ENCODE measurements at regions not wholly inside any gene's neighbourhood (a gene's known extent, or its start where the extent isn't known, plus 50 kb on each side); places are given as distances from the start of the nearest gene placed in this dataset.
A peak's percentile ranks its signal among the peaks of the same experiment; 100 is the strongest.
"Not testable (repeated sequence)": the region's sequence is repeated elsewhere in the genome, so short reads cannot be mapped to it uniquely, and the experiment has no call there.

GRCh38 chr1:99496067-99496466 is 149.8 kb upstream of the PALMD start:
- no peak for DNase-seq (ENCODE audit: low read depth in 2 of 3, low spot score in 2 of 3)

DNA sequence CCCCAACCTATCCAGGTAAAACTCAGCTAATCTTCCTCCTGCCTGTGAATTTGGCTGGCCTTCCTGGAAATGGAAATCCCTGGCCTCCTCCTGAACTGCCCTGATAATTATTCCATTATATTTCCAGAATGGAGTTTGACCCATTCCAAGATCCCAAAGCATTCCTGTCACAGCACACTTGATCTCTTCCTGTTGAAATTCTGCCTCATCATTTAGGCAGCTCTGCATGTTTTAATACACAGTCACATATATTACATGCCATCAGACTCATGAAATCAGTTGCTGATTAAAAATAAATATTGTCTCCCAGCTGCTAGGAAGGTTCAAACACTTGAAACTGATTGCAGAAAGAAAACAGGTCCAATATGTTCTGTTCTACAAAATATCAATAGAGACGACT is 148.2 kb upstream of the PALMD start:
- DNase-seq (ENCODE audit: low read depth in 2 of 3, low spot score in 2 of 3): no peak

- no peak for DNase-seq (ENCODE audit: low read depth in 2 of 3, low spot score in 2 of 3)
These were observed 145.4 kb upstream of the PALMD start for GRCh38 chr1:99500541-99500940.

DNA sequence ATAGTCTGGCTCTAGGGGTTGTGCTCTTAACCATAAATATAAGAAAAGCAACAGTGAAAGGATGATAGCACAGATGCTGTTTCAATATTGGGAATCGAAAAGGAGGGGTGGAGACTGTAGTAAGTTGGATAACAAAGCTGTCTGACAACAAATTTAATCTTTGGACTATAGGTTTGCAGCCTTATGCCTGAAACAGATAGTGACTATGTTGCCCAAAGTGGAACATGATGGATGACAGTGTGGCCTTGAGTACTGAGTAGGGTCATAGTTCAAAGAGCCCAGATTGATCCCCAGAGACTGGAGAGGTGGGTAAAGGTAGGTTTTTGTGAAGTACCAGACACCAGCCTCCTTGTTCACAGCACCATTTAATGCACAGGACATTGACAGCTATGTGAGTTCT is 144.0 kb upstream of the PALMD start:
- DNase-seq (ENCODE audit: low read depth in 2 of 3, low spot score in 2 of 3): no peak

DNA sequence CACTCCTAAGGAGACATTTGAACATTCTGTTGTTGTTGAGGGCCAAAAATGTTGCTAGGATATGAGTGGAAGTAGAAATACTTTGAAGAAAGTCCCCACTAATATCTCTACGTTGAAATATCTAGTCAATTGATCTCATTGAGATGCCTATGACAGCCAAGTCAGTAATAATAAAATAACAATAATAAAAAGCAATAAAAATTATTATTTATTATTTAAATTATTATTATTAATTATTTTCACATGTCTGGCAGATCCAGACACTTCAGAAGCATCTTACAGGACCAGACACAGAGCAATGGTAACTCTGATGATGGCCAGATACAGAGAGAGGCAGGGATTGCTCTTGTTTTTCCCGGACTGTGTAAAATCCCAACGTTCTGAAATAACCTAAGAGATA is 143.5 kb upstream of the PALMD start:
- no peak for DNase-seq (ENCODE audit: low read depth in 2 of 3, low spot score in 2 of 3)

GRCh38 chr1:99503276-99503747 is 142.6 kb upstream of the PALMD start:
- DNase-seq (ENCODE audit: low read depth in 2 of 3, low spot score in 2 of 3): no peak

- no peak for DNase-seq (ENCODE audit: low read depth in 2 of 3, low spot score in 2 of 3)
These were observed 141.6 kb upstream of the PALMD start for GRCh38 chr1:99504287-99504686.

- no peak for DNase-seq (ENCODE audit: low read depth in 2 of 3, low spot score in 2 of 3)
These were observed 139.3 kb upstream of the PALMD start for GRCh38 chr1:99506631-99507030.

- not testable (repeated sequence) for DNase-seq (ENCODE audit: low read depth in 2 of 3, low spot score in 2 of 3)
These were observed 138.5 kb upstream of the PALMD start for GRCh38 chr1:99507446-99507845.

DNA sequence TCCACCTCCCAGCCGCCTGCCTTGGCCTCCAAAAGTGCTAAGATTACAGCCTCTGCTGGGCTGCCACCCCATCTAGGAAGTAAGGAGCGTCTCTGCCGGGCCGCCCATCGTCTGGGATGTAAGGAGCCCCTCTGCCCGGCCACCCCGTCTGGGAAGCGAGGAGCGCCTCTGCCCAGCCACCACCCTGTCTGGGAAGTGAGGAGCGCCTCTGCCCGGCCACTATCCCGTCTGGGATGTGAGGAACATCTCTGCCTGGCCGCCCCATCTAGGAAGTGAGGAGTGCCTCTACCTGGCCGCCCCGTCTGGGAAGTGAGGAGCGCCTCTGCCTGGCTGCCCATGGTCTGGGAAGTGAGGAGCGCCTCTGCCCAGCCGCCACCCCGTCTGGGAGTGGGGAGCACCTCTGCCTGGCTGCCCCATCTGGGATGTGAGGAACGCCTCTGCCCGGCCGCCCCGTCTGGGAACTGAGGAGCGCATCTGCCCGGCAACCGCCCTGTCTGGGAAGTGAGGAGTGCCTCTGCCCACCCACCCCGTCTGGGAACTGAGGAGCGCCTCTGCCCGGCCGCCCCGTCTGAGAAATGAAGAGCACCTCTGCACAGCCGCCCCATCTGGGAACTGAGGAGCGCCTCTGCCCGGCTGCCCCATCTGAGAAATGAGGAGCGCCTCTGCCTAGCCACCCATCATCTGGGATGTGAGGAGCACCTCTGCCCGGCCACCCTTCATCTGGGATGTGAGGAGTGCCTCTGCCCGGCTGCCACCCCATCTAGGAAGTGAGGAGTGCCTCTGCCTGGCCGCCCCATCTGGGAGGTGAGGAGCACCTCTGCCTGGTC is 137.8 kb upstream of the PALMD start:
- DNase-seq (ENCODE audit: low read depth in 2 of 3, low spot score in 2 of 3): no peak

DNA sequence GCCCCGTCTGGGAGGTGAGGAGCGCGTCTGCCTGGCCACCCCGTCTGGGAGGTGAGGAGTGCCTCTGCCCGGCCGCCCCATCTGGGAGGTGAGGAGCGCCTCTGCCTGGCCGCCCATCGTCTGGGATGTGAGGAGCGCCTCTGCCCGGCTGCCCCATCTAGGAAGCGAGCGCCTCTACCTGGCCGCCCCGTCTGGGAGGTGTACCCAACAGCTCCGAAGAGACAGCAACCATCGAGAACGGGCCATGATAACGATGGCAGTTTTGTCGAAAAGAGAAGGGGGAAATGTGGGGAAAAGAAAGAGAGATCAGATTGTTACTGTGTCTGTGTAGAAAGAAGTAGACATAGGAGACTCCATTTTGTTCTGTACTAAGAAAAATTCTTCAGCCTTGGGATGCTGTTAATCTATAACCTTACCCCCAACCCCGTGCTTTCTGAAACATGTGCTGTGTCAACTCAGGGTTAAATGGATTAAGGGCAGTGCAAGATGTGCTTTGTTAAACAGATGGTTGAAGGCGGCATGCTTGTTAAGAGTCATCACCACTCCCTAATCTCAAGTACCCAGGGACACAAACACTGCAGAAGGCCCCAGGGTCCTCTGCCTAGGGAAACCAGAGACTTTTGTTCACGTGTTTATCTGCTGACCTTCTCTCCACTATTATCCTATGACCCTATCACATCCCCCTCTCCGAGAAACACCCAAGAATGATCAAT is 137.0 kb upstream of the PALMD start:
- DNase-seq (ENCODE audit: low read depth in 2 of 3, low spot score in 2 of 3): not testable (repeated sequence)

GRCh38 chr1:99514823-99515552 is 130.9 kb upstream of the PALMD start:
- DNase-seq (ENCODE audit: low read depth in 2 of 3, low spot score in 2 of 3): not testable (repeated sequence)

DNA sequence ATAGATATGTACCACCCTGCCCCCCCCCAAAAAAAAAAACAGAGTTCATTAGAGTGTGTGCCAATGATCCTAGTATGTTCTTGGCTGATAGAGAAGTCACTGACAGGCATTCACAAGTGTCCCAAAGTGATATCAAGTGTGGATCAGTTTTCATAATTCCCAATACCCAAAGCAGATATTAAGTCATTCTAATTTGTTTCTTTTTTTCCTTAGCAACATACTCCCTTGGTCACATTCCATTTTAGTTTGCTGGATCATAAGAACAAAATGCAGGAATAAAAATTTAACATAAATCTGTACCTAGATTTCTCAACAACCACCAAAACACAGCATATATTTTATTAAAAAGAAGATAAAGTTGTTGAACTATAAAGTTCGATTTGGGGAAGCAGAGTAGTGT is 129.8 kb upstream of the PALMD start:
- DNase-seq (ENCODE audit: low read depth in 2 of 3, low spot score in 2 of 3): no peak

DNA sequence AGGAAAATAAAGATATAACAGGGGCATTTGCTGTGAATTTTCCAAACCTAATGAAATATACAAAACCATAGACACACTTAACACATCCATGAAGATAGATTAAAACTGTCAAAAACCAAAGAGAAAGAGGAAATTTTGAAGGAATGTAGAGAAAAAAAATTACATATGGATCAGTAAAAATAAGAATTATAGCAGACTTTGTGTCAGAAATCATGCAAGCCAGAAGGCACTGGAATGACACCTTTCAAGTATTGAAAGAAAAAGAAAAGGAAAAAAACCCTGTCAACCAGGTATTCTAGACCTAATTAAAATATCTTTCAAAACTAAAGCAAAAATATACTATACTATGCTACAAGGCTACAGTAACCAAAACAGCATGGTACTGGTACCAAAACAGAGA is 125.8 kb upstream of the PALMD start:
- no peak for DNase-seq (ENCODE audit: low read depth in 2 of 3, low spot score in 2 of 3)

GRCh38 chr1:99525331-99525730 is 120.6 kb upstream of the PALMD start:
- DNase-seq (ENCODE audit: low read depth in 2 of 3, low spot score in 2 of 3): no peak

- peak in 1 of 3 donors; percentile 2 for DNase-seq (ENCODE audit: low read depth in 2 of 3, low spot score in 2 of 3)
These were observed 118.8 kb upstream of the PALMD start for GRCh38 chr1:99527078-99527477.

GRCh38 chr1:99527545-99527944 is 118.4 kb upstream of the PALMD start:
- no peak for DNase-seq (ENCODE audit: low read depth in 2 of 3, low spot score in 2 of 3)

- no peak for DNase-seq (ENCODE audit: low read depth in 2 of 3, low spot score in 2 of 3)
These were observed 116.9 kb upstream of the PALMD start for GRCh38 chr1:99529002-99529401.

DNA sequence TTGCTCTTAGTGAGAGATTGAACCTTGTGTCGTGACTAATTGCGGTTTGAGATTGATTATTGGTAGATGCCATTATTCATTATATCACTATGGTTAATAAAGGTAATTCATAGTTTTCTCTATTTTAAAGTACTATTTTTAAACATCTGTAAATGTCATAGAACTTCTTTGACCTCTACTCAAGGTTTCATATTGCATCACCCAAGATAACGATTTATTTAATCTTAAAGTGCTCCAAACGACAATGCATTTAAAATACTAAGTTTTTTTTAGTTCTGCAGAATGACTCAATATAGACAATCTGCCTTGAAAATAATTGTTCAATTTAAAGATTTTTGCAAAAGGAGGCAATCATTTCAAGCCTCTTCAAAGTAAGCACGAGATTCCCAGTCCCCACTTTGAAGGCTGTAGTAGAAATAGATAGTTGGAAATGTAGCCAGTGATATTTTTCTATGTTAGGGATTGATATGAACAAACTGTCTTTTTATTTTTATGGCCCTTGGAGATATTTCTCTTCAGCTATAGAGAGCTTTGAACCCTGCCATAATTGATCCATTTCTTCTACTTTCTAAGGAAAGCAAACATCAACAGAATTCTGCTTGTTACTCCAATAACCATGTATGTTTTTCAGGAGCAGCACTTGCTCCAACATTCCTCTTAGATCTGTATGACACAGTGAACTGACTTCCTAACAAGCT is 114.2 kb upstream of the PALMD start:
- no peak for DNase-seq (ENCODE audit: low read depth in 2 of 3, low spot score in 2 of 3)

- DNase-seq (ENCODE audit: low read depth in 2 of 3, low spot score in 2 of 3): no peak
These were observed 113.7 kb upstream of the PALMD start for GRCh38 chr1:99532276-99532580.

Measured in hematopoietic multipotent progenitor cell (in vitro differentiated cells).